NCI-H82 (cell line): ENCODE measurements at regions not wholly inside any gene's neighbourhood (a gene's known extent, or its start where the extent isn't known, plus 50 kb on each side); places are given as distances from the start of the nearest gene placed in this dataset.

Experiments used
- DNase-seq: peaks from one replicate; lab custom pipeline; 2025; lab: John Stamatoyannopoulos, UW

- no peak for DNase-seq
Observed at GRCh38 chr19:28680111-28680510, 532.8 kb downstream of the UQCRFS1 start.

GRCh38 chr19:28670836-28671235 lies 542.1 kb downstream of the UQCRFS1 start:
- DNase-seq, result no peak

GRCh38 chr19:28669804-28670203 lies 543.1 kb downstream of the UQCRFS1 start:
- no peak for DNase-seq

GRCh38 chr19:28667348-28667977 lies 545.5 kb downstream of the UQCRFS1 start:
- no peak for DNase-seq

GRCh38 chr19:28665748-28666147 lies 547.2 kb downstream of the UQCRFS1 start:
- no peak for DNase-seq

GRCh38 chr19:28656644-28657043 lies 556.3 kb downstream of the UQCRFS1 start:
- DNase-seq, result no peak

- DNase-seq, result no peak
Observed at GRCh38 chr19:28655054-28655453, 557.9 kb downstream of the UQCRFS1 start.

GRCh38 chr19:28652765-28653164 lies 560.2 kb downstream of the UQCRFS1 start:
- DNase-seq, result no peak

GRCh38 chr19:28646629-28647028 lies 566.3 kb downstream of the UQCRFS1 start:
- no peak for DNase-seq

- no peak for DNase-seq
Observed at GRCh38 chr19:28644169-28644775, 568.7 kb downstream of the UQCRFS1 start.

GRCh38 chr19:28642787-28643683 lies 569.9 kb downstream of the UQCRFS1 start:
- no peak for DNase-seq

GRCh38 chr19:28641395-28641794 lies 571.6 kb downstream of the UQCRFS1 start:
- no peak for DNase-seq

- no peak for DNase-seq
Observed at GRCh38 chr19:28640506-28640905, 572.4 kb downstream of the UQCRFS1 start.

GRCh38 chr19:28638445-28638844 lies 574.5 kb downstream of the UQCRFS1 start:
- no peak for DNase-seq

- no peak for DNase-seq
Observed at GRCh38 chr19:28636706-28637105, 576.2 kb downstream of the UQCRFS1 start.

GRCh38 chr19:28636016-28636629 lies 576.8 kb downstream of the UQCRFS1 start:
- DNase-seq, result no peak

- no peak for DNase-seq
Observed at GRCh38 chr19:28634837-28635236, 578.1 kb downstream of the UQCRFS1 start.

- no peak for DNase-seq
Observed at GRCh38 chr19:28634019-28634328, 579.0 kb downstream of the UQCRFS1 start.

- DNase-seq, result peak; percentile 62
Observed at GRCh38 chr19:28633319-28634018, 579.5 kb downstream of the UQCRFS1 start.

GRCh38 chr19:28632371-28633080 lies 580.4 kb downstream of the UQCRFS1 start:
- no peak for DNase-seq

GRCh38 chr19:28631961-28632360 lies 581.0 kb downstream of the UQCRFS1 start:
- no peak for DNase-seq
